NCI-H2196 treated with DMSO at 0.1 percent for 48 hours (cell line): ENCODE measurements at regions not wholly inside any gene's neighbourhood (a gene's known extent, or its start where the extent isn't known, plus 50 kb on each side); places are given as distances from the start of the nearest gene placed in this dataset.

ENCODE experiments used
- DNase-seq: peaks from one replicate; lab custom pipeline; 2025; ENCODE audit not compliant: unreplicated experiment; lab: John Stamatoyannopoulos, UW

- no peak for DNase-seq
Measured at GRCh38 chr2:129779783-129780182, 199.7 kb upstream of the RAB6C start.

GRCh38 chr2:129780316-129781270 is 198.9 kb upstream of the RAB6C start:
- no peak for DNase-seq

- no peak for DNase-seq
Measured at GRCh38 chr2:129781749-129782632, 197.5 kb upstream of the RAB6C start.

GRCh38 chr2:129782633-129782990 is 196.9 kb upstream of the RAB6C start:
- no peak for DNase-seq

- DNase-seq: no peak
Measured at GRCh38 chr2:129784486-129784885, 195.0 kb upstream of the RAB6C start.

- DNase-seq: no peak
Measured at GRCh38 chr2:129791712-129792111, 187.8 kb upstream of the RAB6C start.

- no peak for DNase-seq
Measured at GRCh38 chr2:129793431-129793902, 186.0 kb upstream of the RAB6C start.

GRCh38 chr2:129794116-129794515 is 185.3 kb upstream of the RAB6C start:
- DNase-seq: no peak

- DNase-seq: no peak
Measured at GRCh38 chr2:129794540-129794939, 184.9 kb upstream of the RAB6C start.

GRCh38 chr2:129796225-129796624 is 183.2 kb upstream of the RAB6C start:
- DNase-seq: no peak

- DNase-seq: no peak
Measured at GRCh38 chr2:129796801-129797488, 182.5 kb upstream of the RAB6C start.

- no peak for DNase-seq
Measured at GRCh38 chr2:129797489-129798300, 181.8 kb upstream of the RAB6C start.

- DNase-seq: no peak
Measured at GRCh38 chr2:129798301-129798581, 181.2 kb upstream of the RAB6C start.

- no peak for DNase-seq
Measured at GRCh38 chr2:129798626-129799025, 180.8 kb upstream of the RAB6C start.

- DNase-seq: no peak
Measured at GRCh38 chr2:129799036-129799958, 180.2 kb upstream of the RAB6C start.

- no peak for DNase-seq
Measured at GRCh38 chr2:129800285-129800684, 179.2 kb upstream of the RAB6C start.

- no peak for DNase-seq
Measured at GRCh38 chr2:129800686-129801085, 178.8 kb upstream of the RAB6C start.

GRCh38 chr2:129801575-129801974 is 177.9 kb upstream of the RAB6C start:
- DNase-seq: no peak

GRCh38 chr2:129802290-129802689 is 177.2 kb upstream of the RAB6C start:
- no peak for DNase-seq

GRCh38 chr2:129803032-129803431 is 176.4 kb upstream of the RAB6C start:
- DNase-seq: no peak
